ENCODE measurements at regions not wholly inside any gene's neighbourhood (a gene's known extent, or its start where the extent isn't known, plus 50 kb on each side); places are given as distances from the start of the nearest gene placed in this dataset.
"Not testable (repeated sequence)": the region's sequence is repeated elsewhere in the genome, so short reads cannot be mapped to it uniquely, and the experiment has no call there.

- DNase-seq: peak in 3 of 10 donors; percentile 21 to 76 (median 59)
- intact Hi-C loops (cut with DNase I): not testable (repeated sequence)
These were observed 153.9 kb upstream of the OR4C13 start for GRCh38 chr11:49798206-49798837.

GRCh38 chr11:49817705-49818430 lies 134.3 kb upstream of the OR4C13 start:
- DNase-seq: peak in 2 of 10 donors; percentile 73 to 79
- intact Hi-C loops (cut with DNase I): not testable (repeated sequence)

GRCh38 chr11:49823188-49823587 lies 129.0 kb upstream of the OR4C13 start:
- intact Hi-C loops (cut with DNase I): not testable (repeated sequence)
- peak in 1 of 10 donors; percentile 61 for DNase-seq

- DNase-seq; intact Hi-C loops (cut with DNase I): not testable (repeated sequence)
These were observed 101.7 kb upstream of the OR4C13 start for GRCh38 chr11:49850541-49850940.

- DNase-seq: peak in 2 of 10 donors; percentile 76 to 77
- intact Hi-C loops (cut with DNase I): no loop called here
These were observed 100.7 kb upstream of the OR4C13 start for GRCh38 chr11:49851511-49851910.

GRCh38 chr11:49851971-49852389 lies 100.2 kb upstream of the OR4C13 start:
- intact Hi-C loops (cut with DNase I): no loop called here
- peak in 4 of 10 donors; percentile 14 to 90 (median 81) for DNase-seq

- DNase-seq; intact Hi-C loops (cut with DNase I): not testable (repeated sequence)
These were observed 63.3 kb upstream of the OR4C13 start for GRCh38 chr11:49888875-49889274.

- DNase-seq: peak in 4 of 10 donors; percentile 13 to 83 (median 69)
- intact Hi-C loops (cut with DNase I): not testable (repeated sequence)
These were observed 60.1 kb upstream of the OR4C13 start for GRCh38 chr11:49891910-49892671.

- peak in 1 of 10 donors; percentile 34 for DNase-seq
- intact Hi-C loops (cut with DNase I): not testable (repeated sequence)
These were observed 58.7 kb upstream of the OR4C13 start for GRCh38 chr11:49893442-49893841.
